ENCODE measurements at regions not wholly inside any gene's neighbourhood (a gene's known extent, or its start where the extent isn't known, plus 50 kb on each side); places are given as distances from the start of the nearest gene placed in this dataset.

- intact Hi-C loops (cut with DNase I) = no loop called here
- DNase-seq (ENCODE audit: low spot score) = no peak
These were observed 93.3 kb downstream of the HYCC1 start for GRCh38 chr7:22920672-22921071.

- intact Hi-C loops (cut with DNase I) = loop anchor here (5.0 kb wide), 1 partner anchor 91 kb away; the partner anchor contains the start of gene TOMM7
- DNase-seq (ENCODE audit: low spot score) = no peak
These were observed 90.5 kb upstream of the TOMM7 start for GRCh38 chr7:22913158-22913557.

- intact Hi-C loops (cut with DNase I) = loop anchor here (5.0 kb wide), 1 partner anchor 90 kb away; the partner anchor contains the start of gene TOMM7
- no peak for DNase-seq (ENCODE audit: low spot score)
These were observed 89.2 kb upstream of the TOMM7 start for GRCh38 chr7:22911889-22912288.

GRCh38 chr7:22909917-22910316 is 87.3 kb upstream of the TOMM7 start:
- DNase-seq (ENCODE audit: low spot score) = no peak

GRCh38 chr7:22907805-22908204 is 85.2 kb upstream of the TOMM7 start:
- DNase-seq (ENCODE audit: low spot score) = no peak
- intact Hi-C loops (cut with DNase I) = no loop called here

More at GRCh38 chr7:22909917-22910316, 87.3 kb upstream of the TOMM7 start:
- intact Hi-C loops (cut with DNase I) = loop anchor here (5.0 kb wide), 1 partner anchor 88 kb away; the partner anchor contains the start of gene TOMM7

- no peak for DNase-seq (ENCODE audit: low spot score)
- intact Hi-C loops (cut with DNase I) = no loop called here
These were observed 78.1 kb upstream of the TOMM7 start for GRCh38 chr7:22900784-22901183.

- no peak for DNase-seq (ENCODE audit: low spot score)
- intact Hi-C loops (cut with DNase I) = no loop called here
These were observed 77.5 kb upstream of the TOMM7 start for GRCh38 chr7:22900101-22900500.

- intact Hi-C loops (cut with DNase I) = no loop called here
These were observed 74.3 kb upstream of the TOMM7 start for GRCh38 chr7:22896917-22897316.

GRCh38 chr7:22895828-22896165 is 73.1 kb upstream of the TOMM7 start:
- DNase-seq (ENCODE audit: low spot score) = no peak
- intact Hi-C loops (cut with DNase I) = no loop called here

More at GRCh38 chr7:22896917-22897316, 74.3 kb upstream of the TOMM7 start:
- no peak for DNase-seq (ENCODE audit: low spot score)

- no peak for DNase-seq (ENCODE audit: low spot score)
- intact Hi-C loops (cut with DNase I) = no loop called here
These were observed 72.6 kb upstream of the TOMM7 start for GRCh38 chr7:22895140-22895827.

- intact Hi-C loops (cut with DNase I) = no loop called here
- no peak for DNase-seq (ENCODE audit: low spot score)
These were observed 71.9 kb upstream of the TOMM7 start for GRCh38 chr7:22894546-22894945.

GRCh38 chr7:22890773-22891172 is 68.1 kb upstream of the TOMM7 start:
- intact Hi-C loops (cut with DNase I) = no loop called here
- DNase-seq (ENCODE audit: low spot score) = no peak

- intact Hi-C loops (cut with DNase I) = no loop called here
- DNase-seq (ENCODE audit: low spot score) = no peak
These were observed 63.2 kb upstream of the TOMM7 start for GRCh38 chr7:22885797-22886261.

GRCh38 chr7:22884911-22885788 is 62.5 kb upstream of the TOMM7 start:
- intact Hi-C loops (cut with DNase I) = no loop called here
- DNase-seq (ENCODE audit: low spot score) = no peak

GRCh38 chr7:22882106-22882505 is 59.5 kb upstream of the TOMM7 start:
- intact Hi-C loops (cut with DNase I) = no loop called here

GRCh38 chr7:22879709-22880306 is 57.2 kb upstream of the TOMM7 start:
- intact Hi-C loops (cut with DNase I) = no loop called here

More at GRCh38 chr7:22882106-22882505, 59.5 kb upstream of the TOMM7 start:
- no peak for DNase-seq (ENCODE audit: low spot score)

GRCh38 chr7:22879280-22879679 is 56.6 kb upstream of the TOMM7 start:
- intact Hi-C loops (cut with DNase I) = no loop called here
- DNase-seq (ENCODE audit: low spot score) = no peak

More at GRCh38 chr7:22879709-22880306, 57.2 kb upstream of the TOMM7 start:
- no peak for DNase-seq (ENCODE audit: low spot score)

- DNase-seq (ENCODE audit: low spot score) = no peak
- intact Hi-C loops (cut with DNase I) = no loop called here
These were observed 54.5 kb upstream of the TOMM7 start for GRCh38 chr7:22876986-22877729.

GRCh38 chr7:22875470-22875869 is 52.8 kb upstream of the TOMM7 start:
- no peak for DNase-seq (ENCODE audit: low spot score)
- intact Hi-C loops (cut with DNase I) = no loop called here

- no peak for DNase-seq (ENCODE audit: low spot score)
- intact Hi-C loops (cut with DNase I) = no loop called here
These were observed 52.3 kb upstream of the TOMM7 start for GRCh38 chr7:22874904-22875303.

Data from cardiac septum (tissue), 1 donor.